Heart left ventricle (tissue), 13 donors: ENCODE measurements at regions not wholly inside any gene's neighbourhood (a gene's known extent, or its start where the extent isn't known, plus 50 kb on each side); places are given as distances from the start of the nearest gene placed in this dataset.

Experiments
- CTCF ChIP-seq, 12 donors: fragments of 200-600 bp; sonication (generic) in 4 of 12; IDR thresholded peaks; one replicate each; pipeline versions ENCODE4 v1.5.0 to v1.8.0; 2018 to 2022; ENCODE audit warnings: antibody characterized with exemption in 12 of 12, mild to moderate bottlenecking in 5 of 12
- POLR2A ChIP-seq, 2 donors: fragments of 450-650 bp; IDR thresholded peaks; one replicate each; pipeline ENCODE4 v1.6.1; 2017; ENCODE audit warnings: antibody characterized with exemption in 2 of 2, mild to moderate bottlenecking in 2 of 2, moderate library complexity in 2 of 2
- donor health status: ischemic (EF 13 %, LVEDD 7.1; RV severe dilation, severe dysfunction).
- donor health status: DM: no; HTN: yes; CAD: no.
- donor health status: DM: no; HTN: no; CAD: no.
- donor health status: ischemic (EF 25% LVEDD 6.9; RV normal size, moderate dysfunction).
- donor health status: ischemic (EF 25% LVEDD 5.7; RV mildly dilated, moderate dysfunction).
- donor health status: ischemic (EF 35%, LVEDD 5.7; RV mildly dilated, moderate dysfunction).
- donor health status: nonischemic (EF 11% LVEDD 7.7; RV severe dilation, severe dysfunction).
- donor health status: DM: yes; HTN: yes; CAD: no.
- donor health status: PGD.
- donor health status: ischemic (EF 29% LVEDD 5.4; RV normal size, mild dysfunction).
- donor health status: nonischemic (EF 23%, LVEDD 6.1; RV moderate dilation, normal function).

DNA sequence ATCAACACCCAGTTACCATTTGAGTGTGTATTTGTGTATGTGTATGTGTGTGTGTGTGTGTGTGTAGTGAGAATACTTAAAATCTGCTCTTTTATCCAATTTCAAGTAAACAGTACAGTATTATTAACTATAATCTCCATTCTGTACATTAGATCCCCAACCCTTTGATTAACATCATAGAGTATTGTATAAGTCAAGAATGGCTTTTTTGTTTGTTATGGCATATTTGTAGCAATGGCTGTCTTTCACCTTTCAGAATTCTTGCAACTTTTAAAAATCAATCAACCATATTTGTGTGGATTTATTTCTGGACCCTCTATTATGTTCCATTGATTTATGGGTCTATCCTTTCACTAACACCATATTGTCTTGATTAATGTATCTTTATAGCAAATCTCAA lies 779.3 kb upstream of the MIR17HG start:
- TF ChIP-seq CTCF (IDR thresholded peaks at IDR 0.05) (no peak), POLR2A (IDR thresholded peaks at IDR 0.05) (no peak)
